HS-27A (cell line): ENCODE measurements at regions not wholly inside any gene's neighbourhood (a gene's known extent, or its start where the extent isn't known, plus 50 kb on each side); places are given as distances from the start of the nearest gene placed in this dataset.
"Not testable (repeated sequence)": the region's sequence is repeated elsewhere in the genome, so short reads cannot be mapped to it uniquely, and the experiment has no call there.

Experiments used
- DNase-seq: peaks from one replicate; pipeline ENCODE4 v3.0.0-alpha.2; 2012; ENCODE audit warnings: low read depth, missing footprints

GRCh38 chr5:152701305-152701949 is 296.3 kb upstream of the NMUR2 start:
- DNase-seq = no peak

DNA sequence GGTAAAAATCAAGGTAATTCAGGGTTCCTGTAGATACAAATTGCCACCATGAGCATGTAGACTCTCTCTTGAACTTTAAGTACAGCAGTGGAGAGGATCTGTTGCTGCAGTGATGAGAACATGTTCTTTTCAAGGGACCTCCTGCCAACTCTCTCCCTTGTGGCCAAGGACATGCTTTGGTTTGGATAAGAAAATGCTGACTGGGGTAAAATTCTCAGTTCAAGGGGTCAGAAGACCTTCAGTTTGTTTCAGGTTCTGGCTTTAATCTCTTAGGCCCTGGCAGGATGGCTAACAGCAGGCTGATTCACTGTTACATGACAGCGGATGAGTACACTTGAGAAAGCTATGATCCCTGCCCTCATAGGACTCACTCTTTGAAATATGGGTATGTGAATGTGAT is 299.2 kb upstream of the NMUR2 start:
- no peak for DNase-seq

- no peak for DNase-seq
These were observed 306.8 kb upstream of the NMUR2 start for GRCh38 chr5:152711801-152712388.

DNA sequence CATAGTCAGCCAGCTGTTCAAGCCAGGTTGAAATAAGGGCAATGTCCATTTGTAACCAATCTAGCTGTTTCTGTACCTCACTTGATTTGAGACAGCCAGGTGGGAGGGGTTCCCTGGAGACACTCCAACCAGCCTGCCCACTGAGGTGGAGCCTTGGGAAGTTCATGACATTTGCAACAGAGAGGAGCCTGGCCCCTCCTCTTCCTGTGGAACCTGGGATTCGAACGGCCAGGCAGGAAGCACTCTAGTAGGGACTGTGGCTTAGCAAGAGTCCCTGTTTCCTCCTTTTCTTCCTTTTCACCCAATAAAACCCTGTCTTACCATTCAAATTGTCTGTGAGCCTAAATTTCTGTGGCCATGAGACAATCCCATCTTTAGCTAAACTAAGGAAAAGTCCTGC is 312.3 kb upstream of the NMUR2 start:
- no peak for DNase-seq

GRCh38 chr5:152723482-152723881 is 318.4 kb upstream of the NMUR2 start:
- DNase-seq = no peak

- no peak for DNase-seq
These were observed 325.1 kb upstream of the NMUR2 start for GRCh38 chr5:152730176-152730575.

GRCh38 chr5:152736906-152737305 is 331.8 kb upstream of the NMUR2 start:
- DNase-seq = no peak

DNA sequence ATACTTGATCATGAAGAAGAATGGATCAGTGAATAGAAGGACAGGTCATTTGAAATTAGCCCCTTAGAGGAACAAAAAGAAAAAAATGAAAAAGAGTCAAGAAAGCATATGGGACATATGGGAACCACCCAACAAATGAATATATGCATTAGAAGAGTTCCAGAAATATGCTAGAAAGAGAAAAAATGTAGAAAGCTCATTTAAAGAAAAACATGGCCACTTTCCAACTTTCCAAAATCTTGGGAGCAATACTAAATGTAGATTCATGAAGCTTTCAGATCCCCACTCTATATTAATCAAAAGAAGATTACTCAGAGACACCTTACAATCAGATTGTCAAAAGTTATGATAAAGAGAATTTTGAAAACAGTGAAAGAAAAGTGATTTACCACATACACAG is 334.8 kb upstream of the NMUR2 start:
- no peak for DNase-seq

GRCh38 chr5:152741126-152741525 is 336.0 kb upstream of the NMUR2 start:
- DNase-seq = not testable (repeated sequence)

DNA sequence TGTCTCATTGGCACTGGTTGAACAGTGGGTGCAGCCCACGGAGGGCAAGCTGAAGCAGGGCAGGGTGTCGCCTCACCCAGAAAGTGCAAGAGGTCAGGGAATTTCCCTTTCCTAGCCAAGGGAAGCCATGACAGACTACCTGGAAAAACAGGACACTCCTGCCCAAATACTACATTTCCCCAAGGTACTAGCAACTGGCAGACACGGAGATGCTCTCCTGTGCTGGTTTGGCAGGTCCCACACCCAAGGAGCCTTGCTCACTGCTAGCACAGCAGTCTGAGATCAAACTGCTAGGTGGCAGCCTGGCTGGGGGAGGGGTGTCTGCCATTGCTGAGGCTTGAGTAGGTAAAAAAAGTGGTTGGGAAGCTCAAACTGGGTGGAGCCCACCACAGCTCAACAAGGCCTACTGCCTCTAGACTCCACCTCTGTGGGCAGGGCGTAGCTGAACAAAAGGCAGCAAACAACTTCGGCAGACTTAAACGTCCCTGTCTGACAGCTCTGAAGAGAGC is 382.7 kb upstream of the NMUR2 start:
- DNase-seq = not testable (repeated sequence)

DNA sequence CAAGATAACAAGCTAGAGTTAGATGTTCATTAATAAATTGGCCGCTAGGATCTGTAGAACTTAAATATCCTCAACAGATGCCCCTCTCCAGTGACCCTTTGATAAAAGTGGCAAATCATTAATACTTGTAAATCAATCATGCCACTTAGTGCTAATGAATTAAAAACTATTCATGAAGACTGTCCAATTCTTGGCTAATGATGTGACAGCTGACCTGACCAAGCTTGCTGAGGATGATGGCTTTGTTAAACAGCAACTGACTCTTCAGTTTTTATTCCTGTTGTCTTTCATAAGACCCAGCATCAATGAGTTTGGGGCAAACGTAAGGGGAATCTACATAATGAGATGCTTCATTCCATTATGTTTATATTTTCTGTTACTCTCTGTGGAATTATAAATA is 396.8 kb upstream of the NMUR2 start:
- no peak for DNase-seq

DNA sequence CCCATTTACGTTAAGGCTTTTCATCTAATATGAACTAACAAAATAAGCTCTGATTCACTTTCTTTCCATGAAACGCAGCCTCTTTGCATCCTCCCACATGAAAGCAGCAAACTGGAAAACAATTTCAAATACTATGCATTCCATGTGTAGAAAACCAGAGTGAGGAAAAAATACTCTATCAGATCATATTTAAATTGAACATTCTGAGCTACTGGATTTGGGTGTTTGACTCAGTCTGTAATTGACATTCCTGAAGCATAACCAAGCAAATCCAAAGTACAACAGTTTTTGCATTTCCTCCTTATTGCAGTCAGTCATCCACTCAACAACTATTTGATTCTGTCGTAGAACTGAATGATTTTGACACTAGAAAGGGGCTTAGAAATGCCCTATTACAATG is 399.1 kb upstream of the NMUR2 start:
- no peak for DNase-seq

- no peak for DNase-seq
These were observed 406.9 kb upstream of the NMUR2 start for GRCh38 chr5:152811988-152812387.

DNA sequence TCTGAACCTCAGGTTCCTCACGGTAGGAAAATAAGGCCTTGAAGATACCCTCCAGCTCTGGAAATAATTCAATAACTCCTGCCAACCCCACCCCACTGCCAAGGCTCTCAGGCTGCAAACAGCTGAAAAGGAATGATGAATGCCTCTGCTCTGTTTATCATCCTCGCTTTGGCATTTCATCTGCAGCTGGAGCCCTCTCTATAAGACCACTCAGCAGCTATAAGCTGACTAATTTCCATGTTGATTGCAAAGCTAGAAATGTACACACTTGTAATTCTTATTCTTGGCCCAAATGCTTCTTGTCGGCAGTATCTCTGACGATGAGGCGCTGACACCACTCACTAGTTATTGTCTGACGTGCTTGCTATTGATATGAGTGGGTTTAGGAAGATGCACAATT is 408.4 kb upstream of the NMUR2 start:
- DNase-seq = no peak

- DNase-seq = no peak
These were observed 414.8 kb upstream of the NMUR2 start for GRCh38 chr5:152819891-152820290.

- DNase-seq = no peak
These were observed 419.2 kb upstream of the NMUR2 start for GRCh38 chr5:152824316-152824715.

DNA sequence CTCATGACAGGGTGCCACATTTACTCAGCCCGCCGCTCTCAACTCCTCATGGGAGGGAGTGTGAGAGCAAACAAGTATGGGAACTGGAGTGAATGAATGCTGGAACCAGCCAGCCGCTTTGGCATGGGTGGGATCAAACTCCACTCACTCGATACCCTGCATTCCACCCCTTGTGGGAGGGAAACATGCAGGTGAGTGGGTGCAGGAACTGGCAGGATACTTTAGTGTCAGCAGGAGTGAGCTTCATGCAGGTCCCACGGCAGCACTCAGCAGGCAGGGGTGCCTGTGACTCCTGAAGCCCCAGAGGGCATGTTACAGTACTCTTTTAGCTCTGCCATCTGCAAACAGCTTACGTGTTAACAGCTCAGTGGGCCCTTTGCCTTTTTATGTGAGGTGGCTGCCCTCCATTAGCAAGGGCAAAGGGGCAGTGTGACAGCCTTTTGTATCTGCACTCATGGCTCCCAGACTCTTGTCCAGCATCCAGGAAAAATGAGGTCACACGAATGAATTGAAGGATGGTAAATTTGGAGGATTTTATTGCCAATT is 433.2 kb upstream of the NMUR2 start:
- DNase-seq = no peak

- no peak for DNase-seq
These were observed 439.6 kb upstream of the NMUR2 start for GRCh38 chr5:152844713-152845112.

DNA sequence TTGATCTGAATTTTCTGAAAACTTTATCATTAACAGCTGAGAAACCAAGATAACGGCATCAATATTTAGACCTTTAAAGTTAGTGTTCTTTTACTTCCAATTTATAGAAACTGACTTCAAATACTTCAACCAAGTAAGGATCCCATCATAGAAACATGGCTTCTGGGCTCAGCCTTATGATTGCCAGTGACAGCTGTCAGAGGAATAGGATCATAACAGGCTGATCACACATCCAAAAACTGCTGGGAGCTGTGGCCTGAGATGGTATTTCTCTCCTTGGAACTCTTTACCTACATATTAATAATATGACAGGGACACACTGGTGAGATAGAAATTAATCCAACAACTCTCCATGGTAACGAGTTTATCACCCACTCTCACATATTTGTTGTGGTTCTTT is 448.3 kb upstream of the NMUR2 start:
- DNase-seq = no peak

DNA sequence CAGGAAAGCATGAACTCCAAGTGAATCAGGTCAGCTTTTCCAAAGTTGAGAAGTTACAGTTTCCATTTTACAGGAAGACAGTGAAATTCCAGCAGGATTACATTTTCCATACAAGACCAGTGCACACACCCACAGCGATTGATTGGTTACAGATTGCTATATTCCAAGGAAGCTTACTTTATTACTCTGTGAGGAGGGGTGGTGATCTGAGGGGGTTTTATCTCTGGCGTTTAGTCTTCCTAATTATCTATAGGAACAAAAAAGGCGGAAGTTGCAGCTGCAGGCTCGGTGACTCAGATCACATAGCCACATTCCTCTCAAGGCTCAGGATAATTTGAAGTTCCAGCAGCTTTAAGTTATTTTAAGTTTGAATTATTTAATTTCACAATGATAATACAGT is 450.4 kb upstream of the NMUR2 start:
- no peak for DNase-seq

GRCh38 chr5:152861231-152861630 is 456.2 kb upstream of the NMUR2 start:
- DNase-seq = no peak

- DNase-seq = no peak
These were observed 459.4 kb upstream of the NMUR2 start for GRCh38 chr5:152864447-152864846.

DNA sequence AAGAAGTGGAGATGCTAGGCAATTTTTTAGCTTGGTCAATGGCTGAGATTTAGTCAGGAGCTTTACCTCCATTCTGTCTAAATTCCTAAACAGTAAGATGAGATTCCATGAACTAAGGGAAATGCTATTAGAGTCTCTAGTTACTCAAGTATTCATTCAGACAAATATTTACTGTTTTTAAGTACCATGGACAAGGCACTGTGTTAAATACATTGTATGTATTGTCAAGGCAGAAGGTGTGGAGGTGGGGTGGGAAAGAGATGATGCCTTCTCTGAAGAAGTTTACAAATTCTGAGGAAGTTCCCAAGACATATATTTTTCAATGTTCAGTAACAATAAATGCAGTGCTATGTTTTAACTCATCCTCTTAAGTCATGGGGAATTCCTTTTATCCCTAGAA is 459.9 kb upstream of the NMUR2 start:
- DNase-seq = no peak

DNA sequence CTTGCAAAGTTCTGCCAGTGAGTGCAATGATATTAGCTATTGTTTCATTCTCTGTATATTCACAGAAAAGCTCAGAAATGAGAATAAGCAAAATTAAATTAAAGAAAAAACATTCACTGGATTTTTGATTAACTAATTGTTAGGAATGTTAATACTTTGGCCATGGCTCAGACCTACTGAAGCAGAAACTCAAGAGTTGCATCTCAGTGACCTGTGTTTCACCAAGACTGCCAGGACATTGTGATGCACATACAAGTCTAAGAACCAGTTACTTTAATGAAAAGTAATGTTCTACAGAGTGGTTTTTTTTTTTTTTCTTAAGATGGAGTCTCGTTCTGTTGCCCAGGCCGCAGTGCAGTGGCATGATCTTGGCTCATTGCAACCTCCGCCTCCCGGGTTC is 464.9 kb upstream of the NMUR2 start:
- no peak for DNase-seq
